OCI-LY3 (cell line): ENCODE measurements at regions not wholly inside any gene's neighbourhood (a gene's known extent, or its start where the extent isn't known, plus 50 kb on each side); places are given as distances from the start of the nearest gene placed in this dataset.

Source experiments
- CTCF ChIP-seq: fragments of 200-600, 300-600 bp; sonication (generic); IDR thresholded peaks from 2 replicates; pipeline ENCODE4 v1.5.1; 2014; ENCODE audit warnings: antibody characterized with exemption, low read length, low read depth
- EZH2phosphoT487 ChIP-seq: fragments of 200-600 bp; shearing (Covaris generic); IDR thresholded peaks from 2 replicates; pipeline ENCODE4 v1.6.1; 2018; ENCODE audit warnings: antibody characterized with exemption, mixed run types, low read depth

- TF ChIP-seq CTCF (no peak), EZH2phosphoT487 (no peak)
Measured at GRCh38 chr9:106107716-106108115, 413.4 kb downstream of the TMEM38B start.
